ENCODE measurements at regions not wholly inside any gene's neighbourhood (a gene's known extent, or its start where the extent isn't known, plus 50 kb on each side); places are given as distances from the start of the nearest gene placed in this dataset.

DNA sequence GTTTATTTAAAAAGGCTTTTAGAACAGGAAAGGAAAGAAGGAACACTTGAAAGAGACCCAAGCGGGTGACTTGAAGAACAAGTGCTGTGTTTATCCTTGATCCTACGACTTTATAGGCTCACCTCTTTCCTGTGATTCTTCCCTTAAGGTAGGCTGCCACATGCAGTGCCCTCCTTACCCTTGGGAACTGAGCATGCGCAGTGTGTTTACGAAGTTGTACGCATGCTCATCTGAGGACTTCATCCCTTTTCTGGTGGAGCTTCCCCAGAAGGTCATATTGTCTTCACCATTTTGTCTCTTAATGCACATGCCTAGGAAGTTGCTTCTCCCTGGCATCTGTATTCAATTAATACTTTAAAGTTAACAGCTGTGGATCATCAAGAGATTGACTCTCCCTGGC lies 49.9 kb upstream of the VOPP1 start:
- POLR2A ChIA-PET (ENCODE audit: partially characterized antibody): no interaction called here

More for the DNA sequence above, 49.9 kb upstream of the VOPP1 start:
- no peak for DNase-seq
- no peaks in the 10 kb centered on the region for H3K27me3 ChIP-seq (ENCODE audit: insufficient read depth, low read length)
- no peak overlapping the region for H3K27ac ChIP-seq (ENCODE audit: low read depth, low read length)
- no peaks in the 10 kb centered on the region for H3K4me1 Mint-ChIP-seq
- no peaks in the 10 kb centered on the region for H3K36me3 ChIP-seq (ENCODE audit: insufficient read depth, low read length)
- H3K36me3 Mint-ChIP-seq: peaks cover 0 to 8% of the 10 kb centered on the region in 2 donors
- no peaks in the 10 kb centered on the region for H3K9me3 ChIP-seq (ENCODE audit: control insufficient read depth in 1 of 2, low read length in 2 of 2)
- peaks cover 15 to 16% of the 10 kb centered on the region in 2 donors for H3K27me3 Mint-ChIP-seq
- no peaks in the 10 kb centered on the region for H3K4me1 ChIP-seq (ENCODE audit: insufficient read depth, low read length)
- H3K27ac Mint-ChIP-seq: no peak overlapping the region
- intact Hi-C loops (cut with micrococcal nuclease): no loop called here
- CTCF ChIA-PET (ENCODE audit: partially characterized antibody): no interaction called here
- H3K4me3 ChIP-seq (ENCODE audit: low read length in 2 of 2): no peak overlapping the region
- no peak overlapping the region for H3K4me3 Mint-ChIP-seq
- H3K9me3 Mint-ChIP-seq: peaks cover 2 to 23% (median 12%) of the 10 kb centered on the region in 8 donors
